Mesothelial cell of epicardium (in vitro differentiated cells): ENCODE measurements at regions not wholly inside any gene's neighbourhood (a gene's known extent, or its start where the extent isn't known, plus 50 kb on each side); places are given as distances from the start of the nearest gene placed in this dataset.
A peak's percentile ranks its signal among the peaks of the same experiment; 100 is the strongest.

Experiments used
- DNase-seq, 2 experiments: peaks; one replicate each; pipeline ENCODE4 v3.0.0; 2021; ENCODE audit warnings: low spot score in 2 of 2; ENCODE audit not compliant: unreplicated experiment in 2 of 2
- H3K27ac Mint-ChIP-seq: 2 replicates; pipeline ENCODE4 v1.8.0; 2021; ENCODE audit warnings: mixed read lengths
- H3K27me3 Mint-ChIP-seq: 2 replicates; pipeline ENCODE4 v1.8.0; 2021; ENCODE audit warnings: low read depth, mixed read lengths
- H3K36me3 Mint-ChIP-seq: 2 replicates; pipeline ENCODE4 v1.8.0; 2021; ENCODE audit warnings: mixed read lengths
- H3K4me1 Mint-ChIP-seq: 2 replicates; pipeline ENCODE4 v1.8.0; 2021; ENCODE audit warnings: mixed read lengths
- H3K4me3 Mint-ChIP-seq: 2 replicates; pipeline ENCODE4 v1.8.0; 2021; ENCODE audit warnings: mild to moderate bottlenecking, moderate library complexity, mixed read lengths
- H3K9me3 Mint-ChIP-seq: 2 replicates; pipeline ENCODE4 v1.8.0; 2021; ENCODE audit warnings: mixed read lengths
- CTCF ChIP-seq: fragments of 200-600 bp; sonication (generic); IDR thresholded peaks from one replicate; pipeline ENCODE4 v1.5.0; 2021; ENCODE audit warnings: antibody characterized with exemption; ENCODE audit not compliant: unreplicated experiment

- H3K27me3 Mint-ChIP-seq: no peaks in the 10 kb centered on the region
- no peaks in the 10 kb centered on the region for H3K36me3 Mint-ChIP-seq
- peaks cover 61% of the 10 kb centered on the region for H3K4me1 Mint-ChIP-seq
- no peak for DNase-seq
- no peak overlapping the region for H3K27ac Mint-ChIP-seq
- TF ChIP-seq CTCF: no peak
- peaks cover 8% of the 10 kb centered on the region for H3K9me3 Mint-ChIP-seq
- H3K4me3 Mint-ChIP-seq: no peak overlapping the region
These were observed 325.1 kb downstream of the DAD1 start for GRCh38 chr14:22263961-22264360.

- Mint-ChIP-seq H3K27ac (peak overlapping the region; percentile 18), H3K36me3 (no peaks in the 10 kb centered on the region), H3K9me3 (peaks cover 8% of the 10 kb centered on the region), H3K4me3 (no peak overlapping the region), H3K27me3 (no peaks in the 10 kb centered on the region), H3K4me1 (peaks cover 51% of the 10 kb centered on the region)
- no peak for DNase-seq
- no peak for TF ChIP-seq CTCF
These were observed 326.1 kb downstream of the DAD1 start for GRCh38 chr14:22262881-22263280.

- Mint-ChIP-seq H3K27me3 (no peaks in the 10 kb centered on the region), H3K27ac (no peak overlapping the region), H3K4me3 (no peak overlapping the region), H3K4me1 (no peaks in the 10 kb centered on the region), H3K36me3 (no peaks in the 10 kb centered on the region), H3K9me3 (peaks cover 8% of the 10 kb centered on the region)
- no peak for TF ChIP-seq CTCF
- DNase-seq: no peak
These were observed 333.7 kb downstream of the DAD1 start for GRCh38 chr14:22255017-22255950.

- H3K27me3 Mint-ChIP-seq: no peaks in the 10 kb centered on the region
- H3K4me1 Mint-ChIP-seq: peaks cover 1% of the 10 kb centered on the region
- no peaks in the 10 kb centered on the region for H3K9me3 Mint-ChIP-seq
- no peak overlapping the region for H3K27ac Mint-ChIP-seq
- H3K4me3 Mint-ChIP-seq: no peak overlapping the region
- H3K36me3 Mint-ChIP-seq: no peaks in the 10 kb centered on the region
- DNase-seq: no peak
- TF ChIP-seq CTCF: no peak
These were observed 336.3 kb downstream of the DAD1 start for GRCh38 chr14:22252686-22253085.

GRCh38 chr14:22251090-22251489 lies 337.9 kb downstream of the DAD1 start:
- no peak for DNase-seq
- peaks cover 13% of the 10 kb centered on the region for H3K4me1 Mint-ChIP-seq
- no peaks in the 10 kb centered on the region for H3K36me3 Mint-ChIP-seq
- no peaks in the 10 kb centered on the region for H3K9me3 Mint-ChIP-seq
- TF ChIP-seq CTCF: no peak
- no peak overlapping the region for H3K27ac Mint-ChIP-seq
- no peak overlapping the region for H3K4me3 Mint-ChIP-seq
- no peaks in the 10 kb centered on the region for H3K27me3 Mint-ChIP-seq
